ENCODE measurements at regions not wholly inside any gene's neighbourhood (a gene's known extent, or its start where the extent isn't known, plus 50 kb on each side); places are given as distances from the start of the nearest gene placed in this dataset.
A peak's percentile ranks its signal among the peaks of the same experiment; 100 is the strongest.
"Not testable (repeated sequence)": the region's sequence is repeated elsewhere in the genome, so short reads cannot be mapped to it uniquely, and the experiment has no call there.

DNA sequence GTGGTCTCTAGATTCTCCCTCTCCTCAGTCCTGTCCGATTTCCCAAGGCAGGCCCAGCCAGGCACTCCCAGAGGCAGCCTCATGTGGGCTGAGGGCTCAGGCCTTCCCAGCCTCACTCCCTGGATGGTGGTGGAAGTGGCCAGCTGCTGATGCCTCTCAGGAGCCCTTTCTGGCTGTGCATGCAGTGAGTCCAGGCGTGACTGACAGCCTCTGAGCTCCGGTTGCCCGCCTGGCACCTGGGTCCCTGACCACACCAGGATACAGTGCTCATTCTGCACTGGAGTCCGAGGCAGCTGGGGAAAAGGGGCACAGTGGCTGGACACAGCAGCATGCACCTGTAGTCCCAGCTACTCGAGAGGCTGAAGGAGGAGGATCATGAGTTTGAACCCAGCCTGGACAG, 132.6 kb downstream of the CUL2 start:
- intact Hi-C loops (cut with DNase I) = no loop called here
- peak in 1 of 10 donors; percentile 78 for DNase-seq

DNA sequence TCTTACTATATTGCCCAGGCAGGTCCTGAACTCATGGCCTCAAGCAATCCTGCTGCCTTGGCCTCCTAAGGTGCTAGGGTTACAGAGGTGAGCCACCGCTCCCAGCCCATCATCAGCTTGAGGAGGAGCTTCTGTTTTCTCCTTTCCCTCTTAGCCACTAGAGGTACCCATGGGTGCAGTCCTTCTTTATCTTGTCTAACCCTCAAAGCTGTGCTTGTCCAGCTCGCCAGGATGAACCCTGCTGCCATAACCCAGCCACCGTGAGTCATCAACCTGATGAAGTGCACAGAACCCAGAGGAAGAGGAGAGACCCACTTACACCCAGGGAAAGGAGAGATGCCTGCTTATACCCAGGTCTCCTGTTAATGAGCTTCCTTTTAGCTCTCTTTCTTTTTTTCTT, 133.4 kb downstream of the CUL2 start:
- peak in 1 of 10 donors; percentile 22 for DNase-seq
- intact Hi-C loops (cut with DNase I) = no loop called here

DNA sequence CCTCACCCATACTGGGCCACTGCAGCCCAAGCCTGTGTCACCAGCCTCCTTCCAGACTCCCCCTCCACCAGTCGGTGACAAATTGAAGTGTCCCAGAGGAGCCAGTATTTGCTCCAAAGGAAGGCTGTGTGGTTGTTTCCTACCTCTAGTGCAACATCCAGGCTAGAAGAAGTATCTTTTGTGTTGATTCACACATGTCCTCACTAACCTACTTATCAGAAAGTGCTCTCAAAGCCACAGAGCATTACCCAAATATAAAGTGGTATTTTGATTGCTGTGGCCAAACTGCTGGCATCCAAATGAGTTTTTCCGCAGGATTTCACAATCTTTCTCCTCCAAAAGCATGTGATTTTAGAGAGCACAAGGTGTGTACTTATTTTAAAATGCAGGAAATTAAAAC, 134.8 kb downstream of the CUL2 start:
- no peak for DNase-seq
- intact Hi-C loops (cut with DNase I) = no loop called here

DNA sequence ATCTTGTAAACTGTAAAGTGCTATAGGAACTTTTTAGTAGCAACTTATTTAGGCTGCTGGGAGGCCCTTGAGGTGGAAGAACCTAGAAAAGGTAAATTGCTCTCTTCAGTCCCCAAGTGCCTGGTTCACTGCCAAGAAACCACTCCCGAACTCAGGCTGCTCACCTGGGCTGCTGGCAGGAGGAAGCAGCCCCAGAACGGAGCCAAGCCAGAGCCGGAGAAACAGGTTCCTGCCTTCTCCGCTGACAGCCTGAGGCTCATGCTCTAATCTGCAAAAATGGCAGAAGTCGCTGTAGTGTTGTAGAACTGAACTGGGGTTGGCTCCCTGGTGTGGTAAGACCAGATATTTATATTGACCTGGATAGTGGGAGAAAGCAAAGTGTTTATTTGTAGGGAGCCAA, 136.0 kb downstream of the CUL2 start:
- DNase-seq = peak in 1 of 10 donors; percentile 16
- intact Hi-C loops (cut with DNase I) = no loop called here

DNA sequence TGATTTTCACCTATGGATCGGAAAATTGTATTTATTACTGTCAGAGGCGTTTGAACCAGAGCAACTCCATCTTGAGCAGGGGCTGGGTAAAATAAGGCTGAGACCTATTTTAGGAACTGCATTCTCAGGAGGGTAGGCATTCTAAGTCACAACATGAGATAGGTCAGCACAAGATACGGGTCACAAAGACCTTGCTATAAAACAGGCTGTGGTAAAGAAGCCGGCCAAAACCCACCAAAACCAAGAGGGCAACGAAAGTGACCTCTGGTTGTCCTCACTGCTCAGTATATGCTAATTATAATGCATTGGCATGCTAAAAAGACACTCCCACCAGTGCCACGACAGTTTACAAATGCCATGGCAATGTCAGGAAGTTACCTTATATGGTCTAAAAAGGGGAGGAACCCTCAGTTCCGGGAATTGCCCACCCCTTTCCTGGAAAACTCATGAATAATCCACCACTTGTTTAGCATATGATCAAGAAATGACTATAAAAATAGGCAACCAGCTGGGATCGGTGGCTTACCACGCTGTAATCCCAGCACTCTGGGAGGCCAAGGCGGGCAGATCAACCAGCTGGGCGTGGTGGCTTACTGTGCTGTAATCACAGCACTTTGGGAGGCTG, 136.3 kb upstream of the PARD3 start:
- intact Hi-C loops (cut with DNase I) = not testable (repeated sequence)

DNA sequence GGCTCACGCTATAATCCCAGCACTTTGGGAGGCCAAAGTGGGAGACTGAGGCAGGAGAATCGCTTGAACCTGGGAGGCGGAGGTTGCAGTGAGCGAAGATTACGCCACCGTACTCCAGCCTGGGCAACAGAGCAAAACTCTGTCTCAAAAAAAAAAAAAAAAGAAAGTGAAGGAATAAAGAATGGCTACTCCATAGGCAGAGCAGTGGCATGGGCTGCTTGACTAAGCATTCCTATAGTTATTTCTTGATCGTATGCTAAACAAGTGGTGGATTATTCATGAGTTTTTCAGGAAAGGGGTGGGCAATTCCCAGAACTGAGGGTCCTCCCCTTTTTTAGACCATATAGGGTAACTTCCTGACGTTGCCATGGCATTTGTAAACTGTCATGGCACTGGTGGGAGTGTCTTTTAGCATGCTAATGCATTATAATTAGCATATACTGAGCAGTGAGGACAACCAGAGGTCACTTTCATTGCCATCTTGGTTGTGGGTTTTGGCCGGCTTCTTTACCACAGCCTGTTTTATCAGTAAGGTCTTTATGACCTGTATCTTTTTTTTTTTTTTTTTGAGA, 130.9 kb upstream of the PARD3 start:
- DNase-seq; intact Hi-C loops (cut with DNase I): not testable (repeated sequence)

More for the DNA sequence above, 136.3 kb upstream of the PARD3 start:
- peak in 2 of 10 donors; percentile 5 for DNase-seq

DNA sequence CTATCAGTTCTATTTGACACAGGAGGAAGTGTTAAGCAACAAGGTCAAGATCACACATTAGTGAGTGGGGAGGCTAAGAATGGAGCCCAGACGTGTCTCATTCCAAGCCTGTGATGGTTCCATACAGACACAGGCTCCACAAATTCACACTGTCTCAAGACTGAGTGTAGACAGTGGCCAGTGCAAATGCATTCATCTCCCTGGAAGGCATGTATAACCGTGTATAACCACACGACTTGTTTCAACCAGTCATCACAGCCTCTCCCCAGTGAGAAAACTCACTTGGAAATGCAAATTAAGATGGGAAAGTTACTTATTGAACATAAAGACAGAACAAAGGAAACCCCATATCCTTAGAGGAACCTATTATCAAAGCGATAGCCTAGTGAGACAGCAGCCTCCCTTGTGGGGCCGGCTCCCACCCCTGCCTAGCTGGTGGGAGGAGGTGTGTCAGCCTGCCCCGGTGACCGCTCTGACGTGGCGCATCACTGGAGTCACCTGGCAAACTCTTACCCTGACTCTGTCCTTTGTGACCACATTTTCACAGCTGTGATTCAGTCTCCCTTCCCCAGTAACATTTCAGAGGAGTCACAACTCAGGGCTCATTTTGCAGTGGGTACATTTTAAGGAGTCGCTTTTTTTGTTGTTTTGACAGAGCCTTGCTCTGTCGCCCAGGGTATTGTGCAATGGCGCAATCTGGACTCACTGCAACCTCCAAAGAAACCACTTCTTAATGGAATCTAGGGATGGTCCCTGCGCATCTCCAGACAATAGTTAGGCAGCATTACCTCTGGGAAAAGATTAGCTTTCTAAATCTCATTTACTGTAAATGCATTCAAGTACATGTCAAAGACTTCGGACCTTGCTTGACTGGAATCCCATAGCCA, 126.6 kb upstream of the PARD3 start:
- intact Hi-C loops (cut with DNase I) = no loop called here
- peak in 1 of 10 donors; percentile 63 for DNase-seq

DNA sequence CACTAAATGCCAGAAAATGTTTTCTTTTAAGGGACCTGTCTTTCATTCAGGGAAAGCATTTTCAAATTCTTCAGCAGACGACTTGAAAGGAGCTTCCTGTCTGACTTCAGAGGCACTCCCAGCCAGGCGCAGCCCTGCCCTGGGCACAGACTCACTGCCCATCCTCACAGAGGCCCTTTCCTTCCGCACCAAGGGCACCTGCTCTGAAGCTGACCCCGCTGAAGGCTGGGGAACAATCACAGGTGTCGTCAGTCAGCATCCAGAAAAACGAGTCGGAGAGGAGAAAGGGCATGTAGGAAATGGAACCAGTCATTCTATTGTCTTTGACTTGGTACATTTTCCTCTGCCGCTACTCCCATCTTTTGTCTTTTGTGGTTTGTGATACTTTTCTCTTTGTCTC, 125.3 kb upstream of the PARD3 start:
- intact Hi-C loops (cut with DNase I) = no loop called here
- peak in 1 of 10 donors; percentile 70 for DNase-seq

DNA sequence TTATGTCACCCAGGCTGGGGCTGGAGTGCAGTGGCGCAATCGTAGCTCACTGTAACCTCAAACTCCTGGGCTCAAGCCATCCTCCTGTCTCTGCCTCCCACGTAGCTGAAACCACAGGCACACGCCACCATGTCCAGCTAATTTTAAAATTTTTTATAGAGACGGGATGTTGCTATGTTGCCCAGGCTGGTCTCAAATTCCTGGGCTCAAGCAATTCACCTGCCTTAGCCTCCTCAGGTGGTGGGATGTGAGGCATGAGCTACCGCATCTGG, 123.2 kb upstream of the PARD3 start:
- peak in 1 of 10 donors; percentile 3 for DNase-seq
- intact Hi-C loops (cut with DNase I) = no loop called here

DNA sequence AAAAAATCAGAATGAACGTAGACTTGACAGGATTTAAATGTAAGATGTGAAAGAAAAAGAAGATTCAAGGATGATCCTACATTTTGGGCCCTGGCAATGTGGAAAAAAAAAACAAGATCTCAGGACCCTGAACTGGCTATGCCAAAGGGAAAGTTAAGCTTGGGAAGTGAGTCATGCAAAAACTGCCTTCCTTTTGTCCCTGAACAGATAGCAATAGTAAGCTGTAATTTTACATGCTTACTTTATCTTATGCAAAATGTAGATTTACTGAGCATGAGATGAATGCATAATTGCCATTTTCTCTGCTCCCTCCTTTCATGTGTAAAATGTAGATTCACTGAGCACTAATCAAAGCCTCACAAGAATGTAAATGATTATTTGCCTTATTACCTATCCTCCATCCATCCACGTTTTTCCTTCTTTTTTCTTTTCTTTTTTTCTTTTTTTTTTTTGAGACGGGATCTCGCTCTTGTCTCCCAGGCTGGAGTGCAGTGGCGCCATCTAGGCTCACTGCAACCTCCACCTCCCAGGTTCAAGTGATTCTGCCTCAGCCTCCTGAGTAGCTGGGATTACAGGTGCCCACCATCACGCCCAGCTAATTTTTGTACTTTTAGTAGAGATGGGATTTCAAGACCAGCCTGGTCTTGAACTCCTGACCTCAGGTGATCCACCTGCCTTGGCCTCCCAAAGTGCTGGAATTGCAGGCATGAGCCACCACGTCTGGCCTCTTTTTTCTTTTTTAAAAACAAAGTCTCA, 122.7 kb upstream of the PARD3 start:
- DNase-seq = peak in 1 of 10 donors; percentile 17
- intact Hi-C loops (cut with DNase I) = not testable (repeated sequence)

DNA sequence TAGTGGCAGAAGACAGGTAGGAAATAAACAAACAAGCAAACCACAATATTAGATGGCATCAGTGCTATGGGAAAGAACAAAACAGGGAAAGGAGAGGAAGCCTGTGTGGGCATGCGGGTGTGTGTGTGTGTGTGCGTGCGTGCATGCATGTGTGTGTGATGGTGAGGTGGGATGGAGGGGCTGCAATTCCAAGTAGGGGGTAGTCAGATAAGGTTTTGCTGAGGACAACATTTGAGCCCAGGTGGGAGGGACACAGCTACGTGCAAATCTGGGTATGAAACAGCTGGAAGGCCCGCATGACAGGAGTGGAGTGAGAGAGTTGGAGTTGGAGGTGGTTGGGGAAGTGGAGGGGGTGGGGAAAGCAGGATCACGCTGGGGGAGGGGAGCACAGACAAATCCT, 121.0 kb upstream of the PARD3 start:
- DNase-seq = peak in 1 of 10 donors; percentile 8
- intact Hi-C loops (cut with DNase I) = no loop called here

DNA sequence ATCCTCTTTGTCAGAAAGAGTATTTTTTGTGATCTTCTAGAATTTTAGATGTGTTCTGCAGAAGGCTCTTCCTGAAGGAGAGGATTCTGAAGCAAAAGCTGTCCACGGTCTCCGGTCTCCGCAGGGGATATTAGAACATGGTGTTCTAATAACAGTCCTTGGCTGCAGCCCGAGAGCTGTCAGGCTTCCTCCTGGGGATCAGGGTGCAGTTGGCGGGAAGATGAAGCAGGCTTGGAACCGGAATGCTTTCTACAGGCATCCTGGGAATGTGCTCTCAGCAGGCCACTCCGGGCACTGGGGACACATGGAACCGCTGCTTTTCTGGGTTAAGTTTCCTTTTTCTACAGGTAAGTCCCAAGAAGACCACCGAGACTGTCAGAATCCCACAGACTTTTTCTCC, 118.6 kb upstream of the PARD3 start:
- peak in 2 of 10 donors; percentile 9 to 12 for DNase-seq
- intact Hi-C loops (cut with DNase I) = no loop called here

DNA sequence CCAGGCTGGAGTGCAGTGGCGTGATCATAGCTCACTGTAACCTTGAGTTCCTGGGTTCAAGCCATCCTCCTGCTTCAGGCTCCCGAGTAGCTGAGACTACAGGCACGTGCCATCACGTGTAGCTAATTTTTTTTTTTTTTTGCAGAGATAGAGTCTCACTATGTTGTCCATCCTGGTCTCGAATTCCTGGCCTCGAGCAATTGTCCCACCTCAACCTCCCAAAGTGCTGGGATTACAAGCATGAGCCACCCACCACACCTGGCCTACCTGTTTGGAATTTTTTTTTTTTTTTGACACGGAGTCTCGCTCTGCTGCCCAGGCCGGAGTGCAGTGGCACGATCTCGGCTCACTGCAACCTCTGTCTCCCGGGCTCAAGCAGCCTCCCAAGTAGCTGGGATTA, 117.1 kb upstream of the PARD3 start:
- DNase-seq = no peak
- intact Hi-C loops (cut with DNase I) = no loop called here

DNA sequence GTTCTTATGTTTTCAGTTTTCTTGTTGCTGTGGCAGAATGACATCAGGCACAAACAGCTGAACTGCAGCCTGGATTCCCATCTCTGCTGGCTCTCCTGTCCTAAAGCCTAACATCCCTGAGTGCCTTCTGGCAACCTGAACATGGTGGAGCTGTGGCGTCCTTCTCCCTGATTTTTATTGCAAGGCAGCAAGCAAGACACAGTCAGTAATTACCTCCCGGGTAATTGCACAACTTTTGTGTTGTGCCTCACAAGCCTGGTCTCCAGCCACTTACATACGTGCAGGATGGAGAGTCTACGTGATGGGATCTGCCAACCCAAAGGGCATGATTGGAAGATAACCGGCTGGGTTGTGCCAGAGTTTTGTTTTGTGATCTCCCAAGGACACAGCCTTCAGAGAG, 116.1 kb upstream of the PARD3 start:
- intact Hi-C loops (cut with DNase I) = no loop called here
- no peak for DNase-seq

DNA sequence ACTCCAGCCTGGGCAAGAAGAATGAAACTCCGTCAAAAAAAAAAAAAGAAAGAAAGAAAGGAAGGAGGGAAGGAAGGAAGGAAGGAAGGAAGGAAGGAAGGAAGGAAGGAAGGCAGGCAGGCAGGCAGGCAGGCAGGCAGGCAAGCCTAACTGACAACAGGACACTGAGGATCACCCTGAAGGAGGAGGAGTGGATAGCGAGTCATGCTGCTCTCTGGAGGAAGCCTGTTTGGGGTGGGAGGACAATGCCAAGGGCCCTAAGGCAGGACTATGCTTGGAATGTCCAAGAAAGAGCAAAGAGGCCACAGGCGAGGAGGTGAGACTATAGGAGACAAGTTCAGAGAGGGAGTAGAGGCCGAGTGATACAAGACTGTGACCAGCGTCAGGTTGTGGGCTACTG, 107.0 kb upstream of the PARD3 start:
- intact Hi-C loops (cut with DNase I) = no loop called here
- DNase-seq = no peak

DNA sequence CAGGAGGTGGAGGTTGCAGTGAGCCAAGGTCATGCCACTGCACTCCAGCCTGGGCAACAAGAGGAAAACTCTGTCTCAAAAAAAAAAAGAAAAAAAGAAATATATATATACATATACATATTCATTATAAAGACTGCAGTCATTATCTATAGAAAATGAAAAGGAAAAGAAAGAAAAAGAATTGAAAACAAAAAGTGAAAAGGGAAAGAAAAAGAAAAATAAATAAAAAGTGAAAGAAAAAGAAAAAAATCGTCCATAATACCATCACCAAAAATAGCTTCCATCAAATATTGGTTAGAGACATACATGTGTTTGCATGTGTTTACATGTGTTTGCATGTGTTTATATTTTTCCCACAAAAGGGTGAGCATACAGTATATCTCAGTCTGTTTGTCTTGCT, 105.5 kb upstream of the PARD3 start:
- intact Hi-C loops (cut with DNase I) = no loop called here
- DNase-seq = no peak

DNA sequence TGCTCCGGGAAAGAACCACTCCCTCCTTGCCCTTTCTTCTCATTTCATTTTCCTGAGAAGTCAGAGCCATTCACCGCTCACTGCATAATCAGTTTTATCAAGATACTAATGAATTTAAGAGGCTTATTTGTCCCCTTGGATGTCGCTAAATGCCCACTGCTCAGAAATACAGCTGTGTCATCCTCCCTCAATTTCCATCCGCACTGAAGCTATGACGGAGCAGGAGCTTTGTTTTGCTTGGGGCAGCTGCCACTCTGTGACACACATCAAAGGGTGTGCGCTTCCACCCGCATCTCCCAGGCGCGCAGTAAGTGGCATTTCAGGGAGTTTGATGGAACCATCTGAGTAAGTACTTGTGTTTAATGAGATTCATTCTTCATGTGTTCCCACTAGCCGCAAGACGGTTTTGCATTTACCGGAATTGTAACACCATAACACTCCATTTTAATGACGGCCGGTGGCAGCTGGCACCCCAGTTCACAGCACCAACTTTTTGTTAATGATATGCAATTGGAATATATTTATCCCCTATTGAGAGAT, 103.8 kb upstream of the PARD3 start:
- intact Hi-C loops (cut with DNase I) = no loop called here
- no peak for DNase-seq

DNA sequence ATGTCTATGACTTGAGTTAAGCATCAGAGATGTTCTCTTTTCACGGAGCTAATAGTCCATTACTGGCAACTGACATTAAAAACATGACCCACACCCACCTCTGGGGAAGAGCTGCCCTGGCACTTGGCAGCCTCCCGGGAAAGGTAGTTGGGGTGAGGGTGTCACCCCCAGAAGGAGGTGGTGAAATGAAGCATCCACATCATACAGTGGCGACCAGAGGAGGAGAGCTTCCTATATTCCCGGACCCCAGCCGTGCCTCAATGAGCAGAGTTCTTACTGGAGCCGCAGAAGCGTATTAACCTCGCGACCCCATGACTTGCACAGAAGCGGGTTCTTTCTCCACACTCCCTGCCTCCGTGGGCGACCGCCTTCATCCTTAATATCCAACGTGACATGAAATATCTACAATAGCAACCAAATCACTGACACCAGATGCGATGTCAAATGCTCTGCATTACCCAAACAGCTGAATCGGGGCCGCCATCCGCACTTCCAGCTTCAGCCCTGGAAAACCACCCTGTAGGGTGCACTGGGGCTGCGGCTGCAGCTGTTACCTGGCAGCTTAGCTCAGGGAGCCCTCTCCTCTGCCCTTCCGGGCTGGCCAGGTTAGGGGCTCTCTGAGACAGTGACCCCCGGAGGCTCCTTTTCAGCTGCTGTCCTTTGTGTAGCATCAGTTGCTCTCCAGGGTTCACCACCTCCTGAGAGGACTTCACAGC, 103.1 kb upstream of the PARD3 start:
- no peak for DNase-seq
- intact Hi-C loops (cut with DNase I) = no loop called here

DNA sequence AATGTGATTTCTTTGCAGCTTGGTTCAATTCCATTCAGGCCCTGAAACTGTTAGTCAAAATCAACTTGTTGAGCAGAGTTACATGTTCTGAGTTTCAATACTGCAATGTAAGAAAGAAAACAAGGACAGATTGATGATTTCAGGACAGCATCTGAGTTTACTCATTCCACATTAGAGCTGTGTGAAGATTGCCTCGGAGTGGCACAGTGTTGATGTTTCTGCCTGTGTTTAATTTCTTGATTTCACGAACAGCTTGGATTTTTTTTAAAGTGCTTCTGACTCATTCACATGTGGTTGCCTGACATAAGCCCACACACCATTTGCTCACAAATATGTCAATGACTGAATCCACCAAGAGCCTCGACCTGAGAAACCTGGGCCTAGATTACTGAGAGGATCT, 101.2 kb upstream of the PARD3 start:
- DNase-seq = peak in 1 of 10 donors; percentile 4
- intact Hi-C loops (cut with DNase I) = no loop called here

DNA sequence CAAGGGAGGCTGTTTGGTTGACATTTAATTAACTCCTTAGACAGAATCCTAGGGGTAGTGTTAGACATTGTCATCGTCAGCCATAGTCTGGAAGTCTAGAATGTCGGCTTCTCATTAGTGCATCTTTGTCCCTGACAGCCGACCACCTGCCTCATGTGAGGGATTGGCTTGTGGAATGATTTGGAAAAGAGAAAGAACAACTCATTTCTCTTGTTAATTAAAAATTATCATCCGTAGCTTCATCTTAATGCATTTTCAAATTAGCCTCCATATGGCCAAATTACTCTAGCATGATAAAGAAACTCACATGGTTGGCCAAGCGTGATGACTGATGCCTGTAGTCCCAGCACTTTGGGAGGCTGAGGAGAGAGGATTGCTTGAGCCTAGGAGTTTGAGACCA, 97.7 kb upstream of the PARD3 start:
- intact Hi-C loops (cut with DNase I) = no loop called here
- DNase-seq = peak in 1 of 10 donors; percentile 43

Measured in posterior cingulate gyrus (tissue), 11 donors.